Right cardiac atrium (tissue), 5 donors: ENCODE measurements at regions not wholly inside any gene's neighbourhood (a gene's known extent, or its start where the extent isn't known, plus 50 kb on each side); places are given as distances from the start of the nearest gene placed in this dataset.
"Not testable (repeated sequence)": the region's sequence is repeated elsewhere in the genome, so short reads cannot be mapped to it uniquely, and the experiment has no call there.

Experiments
- ATAC-seq, 2 donors: fragments of 200-7000 bp; cut with Tn5 transposase; one replicate each; pipeline versions ENCODE4 v1.8.0 to v1.9.1; 2020; ENCODE audit warnings: moderate library complexity in 2 of 2, mild to moderate bottlenecking in 1 of 2
- DNase-seq, 3 donors: peaks; one replicate each; pipeline ENCODE4 v3.0.0-alpha.2; 2020
- H3K27ac ChIP-seq: one replicate; pipeline ENCODE4 v1.5.1; 2013; ENCODE audit warnings: mild to moderate bottlenecking, low read length, control low read depth, moderate library complexity
- H3K27me3 ChIP-seq: one replicate; pipeline ENCODE4 v1.6.1; 2013; ENCODE audit not compliant: control insufficient read depth, insufficient read depth
- H3K4me1 ChIP-seq: one replicate; pipeline ENCODE4 v1.6.1; 2013; ENCODE audit warnings: low read length; ENCODE audit not compliant: control insufficient read depth, insufficient read depth
- H3K4me3 ChIP-seq: one replicate; pipeline ENCODE4 v1.5.1; 2013; ENCODE audit warnings: low read length, control low read depth
- H3K9me3 ChIP-seq: one replicate; pipeline ENCODE4 v1.6.1; 2013; ENCODE audit warnings: low read length; ENCODE audit not compliant: control insufficient read depth
- WGBS: extraction: QIAGEN DNeasy Blood & Tissue Kit; methylation state at CpG from one replicate; pipeline ENCODE4 v1.1.7; 2013; 5-methylcytosine and 5-hydroxymethylcytosine counted together
- intact Hi-C, 4 donors: fragments of 100-400 bp; cut with DNase I; formaldehyde crosslinking; loops; one replicate each; pipeline versions ENCODE4 v1.11.0 to v1.14.0; 2022 to 2023
- donor health status: healthy with polysubstance abuse.
- donor health status: DM: no; HTN: yes; CAD: no.
- donor health status: DM: no; HTN: no; CAD: no.
- donor health status: DM: no; HTN: yes; CAD: no; lungs with severe emphysema.
- donor health status: DM: yes; HTN: yes; CAD: no.

DNA sequence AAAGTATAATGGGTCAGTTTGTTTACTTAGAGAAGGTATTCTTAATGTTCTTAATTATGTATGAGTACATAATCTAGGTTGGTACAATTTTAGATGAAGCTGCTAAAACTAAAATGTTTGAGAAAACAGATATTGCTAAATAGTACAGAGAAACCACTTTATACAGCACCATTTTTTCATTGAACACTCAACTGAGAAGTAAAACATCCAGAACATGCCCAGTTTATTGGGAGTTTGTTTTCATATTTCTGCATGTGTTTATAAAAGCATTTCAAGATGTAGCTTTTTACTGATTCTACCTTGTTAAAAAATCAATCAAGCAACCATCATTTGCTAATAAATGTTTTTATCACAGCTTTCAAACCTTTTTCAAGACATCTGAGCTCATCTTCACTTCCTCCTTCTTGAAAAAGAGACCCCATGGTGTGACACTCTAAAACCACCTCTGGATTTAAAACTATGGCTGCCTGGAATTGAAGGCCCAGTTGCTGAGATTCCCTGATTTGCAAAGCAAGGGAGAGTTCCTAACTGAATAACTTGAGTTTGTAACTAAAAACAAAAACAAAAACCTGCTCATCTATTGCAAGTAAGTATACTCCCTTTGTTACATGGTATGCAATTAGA lies 585.9 kb downstream of the ZEB2 start:
- ATAC-seq (no peak), DNase-seq (no peak)
- Histone ChIP-seq H3K27me3 (no peaks in the 10 kb centered on the region), H3K27ac (no peak overlapping the region), H3K9me3 (no peaks in the 10 kb centered on the region), H3K4me1 (no peaks in the 10 kb centered on the region), H3K4me3 (no peak overlapping the region)
- intact Hi-C loops = no loop called here

GRCh38 chr2:143930891-143931290 lies 589.0 kb downstream of the ZEB2 start:
- H3K4me1 ChIP-seq = no peaks in the 10 kb centered on the region
- H3K4me3 ChIP-seq = no peak overlapping the region
- DNase-seq (no peak), ATAC-seq (no peak)
- H3K27ac ChIP-seq = no peak overlapping the region
- no peaks in the 10 kb centered on the region for H3K27me3 ChIP-seq
- no peaks in the 10 kb centered on the region for H3K9me3 ChIP-seq
- WGBS = 88% methylated on average over 2 of the region's 2 CpGs
- intact Hi-C loops = no loop called here

DNA sequence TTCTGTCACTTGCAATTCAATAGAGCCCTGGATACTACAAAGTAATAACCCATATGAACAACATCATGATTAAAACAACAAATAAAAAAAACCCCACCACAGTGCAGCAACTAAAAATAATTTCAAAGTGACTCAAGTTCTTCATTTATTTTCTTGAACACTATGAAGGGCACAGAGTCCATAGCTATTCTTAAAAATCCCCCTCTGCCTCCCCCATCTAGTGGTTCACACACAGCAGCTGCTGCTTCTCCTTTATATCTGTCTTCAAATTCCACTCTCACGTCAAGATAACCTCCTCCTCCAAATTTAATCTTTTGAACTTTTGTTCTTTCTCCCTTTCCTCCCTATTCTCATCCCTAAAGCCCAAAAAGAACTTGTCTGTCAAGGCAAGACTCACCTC lies 591.3 kb downstream of the ZEB2 start:
- ATAC-seq = no peak

GRCh38 chr2:143928184-143928583 lies 591.7 kb downstream of the ZEB2 start:
- Histone ChIP-seq H3K4me1 (no peaks in the 10 kb centered on the region), H3K4me3 (no peak overlapping the region), H3K9me3 (no peaks in the 10 kb centered on the region), H3K27me3 (no peaks in the 10 kb centered on the region), H3K27ac (no peak overlapping the region)
- no peak for DNase-seq
- no peak for ATAC-seq
- whole genome bisulfite sequencing = 91% methylated on average over 1 of the region's 1 CpG
- intact Hi-C loops = no loop called here

More for the DNA sequence above, 591.3 kb downstream of the ZEB2 start:
- H3K9me3 ChIP-seq = no peaks in the 10 kb centered on the region
- no peak overlapping the region for H3K4me3 ChIP-seq
- DNase-seq = no peak
- no peaks in the 10 kb centered on the region for H3K27me3 ChIP-seq
- H3K4me1 ChIP-seq = no peaks in the 10 kb centered on the region
- intact Hi-C loops = no loop called here
- 20% methylated on average over 1 of the region's 1 CpG for WGBS
- H3K27ac ChIP-seq = no peak overlapping the region

DNA sequence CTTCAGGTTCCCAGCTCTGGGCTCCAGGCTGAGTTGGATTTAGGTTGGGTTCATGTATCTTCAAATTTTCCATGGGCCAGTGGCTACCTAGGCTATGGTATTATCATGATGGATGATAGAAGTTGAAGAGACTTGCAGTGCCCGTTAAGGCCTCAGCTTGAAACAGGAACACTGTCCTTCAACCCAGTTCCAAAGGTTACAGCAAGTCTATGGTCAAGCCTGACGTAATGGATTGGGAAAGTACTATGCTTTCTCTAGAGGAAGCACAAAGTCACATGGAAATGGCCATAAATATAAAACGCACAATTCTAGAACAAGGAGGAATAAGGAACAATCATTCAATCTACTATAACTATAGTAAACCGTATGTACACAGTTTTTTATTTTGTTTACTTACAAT lies 593.2 kb downstream of the ZEB2 start:
- DNase-seq (no peak), ATAC-seq (no peak)
- Histone ChIP-seq H3K27ac (no peak overlapping the region), H3K27me3 (no peaks in the 10 kb centered on the region), H3K4me3 (no peak overlapping the region), H3K4me1 (no peaks in the 10 kb centered on the region), H3K9me3 (no peaks in the 10 kb centered on the region)
- intact Hi-C loops = no loop called here
- 72% methylated on average over 4 of the region's 4 CpGs for WGBS

DNA sequence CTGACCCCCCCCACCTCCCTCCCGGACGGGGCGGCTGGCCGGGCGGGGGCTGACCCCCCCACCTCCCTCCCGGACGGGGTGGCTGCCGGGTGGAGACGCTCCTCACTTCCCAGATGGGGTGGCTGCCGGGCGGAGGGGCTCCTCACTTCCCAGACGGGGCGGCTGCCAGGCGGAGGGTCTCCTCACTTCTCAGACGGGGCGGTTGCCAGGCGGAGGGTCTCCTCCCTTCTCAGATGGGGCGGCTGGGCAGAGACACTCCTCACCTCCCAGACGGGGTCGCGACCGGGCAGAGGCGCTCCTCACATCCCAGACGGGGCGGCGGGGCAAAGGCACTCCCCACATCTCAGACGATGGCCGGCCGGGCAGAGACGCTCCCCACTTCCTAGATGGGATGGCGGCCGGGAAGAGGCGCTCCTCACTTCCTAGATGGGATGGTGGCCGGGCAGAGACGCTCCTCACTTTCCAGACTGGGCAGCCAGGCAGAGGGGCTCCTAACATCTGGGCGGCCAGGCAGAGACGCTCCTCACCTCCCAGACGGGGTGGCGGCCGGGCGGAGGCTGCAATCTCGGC lies 597.6 kb downstream of the ZEB2 start:
- H3K4me1 ChIP-seq, H3K4me3 ChIP-seq, H3K27ac ChIP-seq, DNase-seq, H3K27me3 ChIP-seq, H3K9me3 ChIP-seq, ATAC-seq, intact Hi-C loops: not testable (repeated sequence)
- 97% methylated on average over 28 of the region's 42 CpGs for WGBS

- Histone ChIP-seq H3K9me3 (no peaks in the 10 kb centered on the region), H3K4me3 (no peak overlapping the region), H3K27ac (no peak overlapping the region), H3K4me1 (no peaks in the 10 kb centered on the region), H3K27me3 (no peaks in the 10 kb centered on the region)
- intact Hi-C loops = no loop called here
- no peak for DNase-seq
- no peak for ATAC-seq
- WGBS = 95% methylated on average over 1 of the region's 1 CpG
Measured at GRCh38 chr2:143918465-143918989, 601.4 kb downstream of the ZEB2 start.

GRCh38 chr2:143916781-143917180 lies 603.1 kb downstream of the ZEB2 start:
- intact Hi-C loops = no loop called here
- DNase-seq = no peak
- no peak for ATAC-seq
- H3K4me1 ChIP-seq = no peaks in the 10 kb centered on the region
- no peaks in the 10 kb centered on the region for H3K27me3 ChIP-seq
- no peak overlapping the region for H3K4me3 ChIP-seq
- no peaks in the 10 kb centered on the region for H3K9me3 ChIP-seq
- H3K27ac ChIP-seq = no peak overlapping the region

DNA sequence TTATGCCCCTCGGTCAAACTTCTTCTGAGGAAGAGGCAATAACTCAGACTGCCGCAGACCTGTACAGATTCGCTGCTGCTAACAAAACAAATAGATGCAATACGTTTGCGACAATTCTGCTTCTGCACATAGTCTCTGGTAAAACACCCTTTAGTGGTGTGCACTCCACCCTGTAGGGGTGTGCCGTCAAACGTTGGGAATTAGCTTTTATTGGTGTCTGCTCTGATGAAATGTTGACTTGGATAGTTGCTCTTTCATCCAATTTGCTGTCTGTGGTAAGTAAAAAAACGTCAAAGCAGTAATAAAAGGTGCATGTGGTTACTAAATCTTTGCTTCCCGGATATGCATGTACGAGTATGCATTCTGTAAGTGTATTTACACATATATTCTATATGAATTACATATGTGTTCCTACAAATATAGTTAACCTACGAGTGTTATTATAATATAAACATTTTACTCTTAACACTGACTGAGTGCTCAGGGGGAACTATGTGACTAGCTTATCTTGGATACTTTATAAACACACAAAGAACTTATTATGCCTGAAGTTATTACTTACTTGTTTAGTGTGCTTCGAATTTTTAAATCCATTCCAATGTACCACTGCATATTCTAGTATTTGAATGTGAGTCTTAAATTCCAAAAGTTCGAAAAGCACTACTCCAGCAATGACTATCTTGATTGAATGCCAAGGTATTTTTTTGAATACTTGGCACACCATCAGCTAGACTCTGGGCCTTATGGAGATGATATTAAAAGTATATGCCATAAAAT lies 610.2 kb downstream of the ZEB2 start:
- DNase-seq (no peak), ATAC-seq (no peak)
- intact Hi-C loops = no loop called here
- whole genome bisulfite sequencing = 74% methylated on average over 13 of the region's 13 CpGs
- Histone ChIP-seq H3K27me3 (no peaks in the 10 kb centered on the region), H3K27ac (no peak overlapping the region), H3K4me3 (no peak overlapping the region), H3K9me3 (no peaks in the 10 kb centered on the region), H3K4me1 (no peaks in the 10 kb centered on the region)

GRCh38 chr2:143908843-143909242 lies 611.1 kb downstream of the ZEB2 start:
- Histone ChIP-seq H3K4me3 (no peak overlapping the region), H3K4me1 (no peaks in the 10 kb centered on the region), H3K27me3 (no peaks in the 10 kb centered on the region), H3K27ac (no peak overlapping the region), H3K9me3 (no peaks in the 10 kb centered on the region)
- no peak for DNase-seq
- intact Hi-C loops = no loop called here
- ATAC-seq = no peak
- WGBS = 89% methylated on average over 7 of the region's 7 CpGs

GRCh38 chr2:143907801-143908200 lies 612.1 kb downstream of the ZEB2 start:
- ATAC-seq (no peak), DNase-seq (no peak)
- WGBS = 92% methylated on average over 7 of the region's 7 CpGs
- Histone ChIP-seq H3K9me3 (no peaks in the 10 kb centered on the region), H3K4me1 (peaks cover 3% of the 10 kb centered on the region), H3K27me3 (no peaks in the 10 kb centered on the region), H3K4me3 (no peak overlapping the region), H3K27ac (no peak overlapping the region)
- intact Hi-C loops = no loop called here
